Transverse colon (tissue), 4 donors: ENCODE measurements at regions not wholly inside any gene's neighbourhood (a gene's known extent, or its start where the extent isn't known, plus 50 kb on each side); places are given as distances from the start of the nearest gene placed in this dataset.

ENCODE experiments used
- DNase-seq: peaks from one replicate; pipeline ENCODE4 v3.0.0-alpha.2; 2019
- H3K27ac ChIP-seq, 4 donors: fragments of 200-600 bp; sonication (generic); 2 replicates each; pipeline ENCODE4 v1.5.1; 2016 to 2018; ENCODE audit warnings: inconsistent platforms in 4 of 4
- H3K27me3 ChIP-seq: fragments of 200-600 bp; sonication (generic); 2 replicates; pipeline ENCODE4 v1.5.1; 2017; ENCODE audit warnings: inconsistent platforms
- H3K36me3 ChIP-seq, 4 donors: fragments of 200-600 bp; sonication (generic); 2 replicates each; pipeline ENCODE4 v1.5.1; 2017 to 2019; ENCODE audit warnings: inconsistent platforms in 4 of 4
- H3K4me1 ChIP-seq, 4 donors: fragments of 200-600 bp; sonication (generic); 2 replicates each; pipeline ENCODE4 v1.5.1; 2017 to 2020; ENCODE audit warnings: inconsistent platforms in 4 of 4
- H3K4me3 ChIP-seq, 4 donors: fragments of 200-600 bp; sonication (generic); 1 replicate in 1 of 4; 2 replicates in 3 of 4; pipeline versions ENCODE4 v1.5.1 to v1.6.1; 2017 to 2019; ENCODE audit warnings: inconsistent platforms in 4 of 4
- H3K9me3 ChIP-seq, 2 donors: fragments of 200-600 bp; sonication (generic); 2 replicates each; pipeline ENCODE4 v1.5.1; 2017 to 2019; ENCODE audit warnings: inconsistent platforms in 2 of 2
- EP300 ChIP-seq: sonication (generic); formaldehyde crosslinking; IDR thresholded peaks from one replicate; pipeline ENCODE4 v1.6.1; 2017; ENCODE audit warnings: antibody characterized with exemption, low read depth
- POLR2A ChIP-seq: fragments of 450-650 bp; IDR thresholded peaks from one replicate; pipeline ENCODE4 v1.6.1; 2016; ENCODE audit warnings: antibody characterized with exemption, mild to moderate bottlenecking, moderate library complexity
- POLR2AphosphoS5 ChIP-seq, 3 donors: sonication (generic); formaldehyde crosslinking; IDR thresholded peaks; one replicate each; pipeline ENCODE4 v1.6.1; 2016; ENCODE audit warnings: antibody characterized with exemption in 3 of 3
- WGBS, 2 donors: methylation state at CpG; one replicate each; pipeline ENCODE4 v1.1.5; 2018; ENCODE audit warnings: low coverage in 1 of 2; 5-methylcytosine and 5-hydroxymethylcytosine counted together
- in situ Hi-C, 4 donors: fragments of 200-750 bp; cut with MboI; loops; one replicate each; pipeline versions ENCODE4 v1.15.0 to v1.15.1; 2017; ENCODE audit warnings: low sequenced_read_pairs in 3 of 4, low pct_ligation_motif_present in 1 of 4, low pct_unique_long_range_greater_than_20kb in 1 of 4
- intact Hi-C: fragments of 100-400 bp; cut with DNase I; formaldehyde crosslinking; loops from one replicate; pipeline ENCODE4 v1.15.1; 2023; ENCODE audit warnings: low total_unique reads
- TF ChIP-seq, protein P1 (sequence below), 5 experiments: fragments of 200-600 bp in 3 of 5; fragments of 450-650 bp in 2 of 5; sonication (generic) in 3 of 5; IDR thresholded peaks; 1 replicate in 2 of 5; 2 replicates in 3 of 5; pipeline ENCODE4 v1.5.1; 2016 to 2017; ENCODE audit warnings: antibody characterized with exemption in 5 of 5, inconsistent platforms in 3 of 5, mild to moderate bottlenecking in 2 of 5, moderate library complexity in 1 of 5

DNA sequence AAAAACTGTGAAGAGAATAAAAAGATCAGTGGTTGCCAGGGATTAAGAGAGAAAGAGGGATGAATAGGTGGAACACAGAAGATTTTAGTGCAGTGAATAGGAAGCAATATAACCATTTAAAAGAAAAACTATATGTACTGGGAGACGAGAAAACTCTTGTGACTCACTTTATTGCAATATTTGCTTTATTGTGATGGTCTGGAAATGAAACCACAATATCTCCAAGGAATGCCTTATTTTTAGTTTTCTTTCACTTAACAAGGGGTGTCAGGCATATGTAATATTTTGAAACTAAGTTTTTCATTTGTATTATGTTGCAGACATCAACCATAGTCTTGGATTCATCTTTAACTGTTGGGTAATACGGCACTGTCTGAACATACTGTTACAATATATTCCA is 1308.2 kb downstream of the PCDH9 start:
- H3K4me1 ChIP-seq = no peaks in the 10 kb centered on the region
- H3K27ac ChIP-seq = no peak overlapping the region
- H3K9me3 ChIP-seq = no peaks in the 10 kb centered on the region
- intact Hi-C loops = no loop called here
- no peaks in the 10 kb centered on the region for H3K36me3 ChIP-seq
- WGBS, 2 donors = 69 to 79% methylated on average over 2 of the region's 2 CpGs
- H3K27me3 ChIP-seq = no peaks in the 10 kb centered on the region
- H3K4me3 ChIP-seq = no peak overlapping the region
- TF ChIP-seq EP300 = no peak
- no peak for TF ChIP-seq POLR2A
- no peak for TF ChIP-seq POLR2AphosphoS5 (IDR thresholded peaks at IDR 0.05)
- TF ChIP-seq, protein P1, sequence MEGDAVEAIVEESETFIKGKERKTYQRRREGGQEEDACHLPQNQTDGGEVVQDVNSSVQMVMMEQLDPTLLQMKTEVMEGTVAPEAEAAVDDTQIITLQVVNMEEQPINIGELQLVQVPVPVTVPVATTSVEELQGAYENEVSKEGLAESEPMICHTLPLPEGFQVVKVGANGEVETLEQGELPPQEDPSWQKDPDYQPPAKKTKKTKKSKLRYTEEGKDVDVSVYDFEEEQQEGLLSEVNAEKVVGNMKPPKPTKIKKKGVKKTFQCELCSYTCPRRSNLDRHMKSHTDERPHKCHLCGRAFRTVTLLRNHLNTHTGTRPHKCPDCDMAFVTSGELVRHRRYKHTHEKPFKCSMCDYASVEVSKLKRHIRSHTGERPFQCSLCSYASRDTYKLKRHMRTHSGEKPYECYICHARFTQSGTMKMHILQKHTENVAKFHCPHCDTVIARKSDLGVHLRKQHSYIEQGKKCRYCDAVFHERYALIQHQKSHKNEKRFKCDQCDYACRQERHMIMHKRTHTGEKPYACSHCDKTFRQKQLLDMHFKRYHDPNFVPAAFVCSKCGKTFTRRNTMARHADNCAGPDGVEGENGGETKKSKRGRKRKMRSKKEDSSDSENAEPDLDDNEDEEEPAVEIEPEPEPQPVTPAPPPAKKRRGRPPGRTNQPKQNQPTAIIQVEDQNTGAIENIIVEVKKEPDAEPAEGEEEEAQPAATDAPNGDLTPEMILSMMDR (IDR thresholded peaks at IDR 0.05) = no peak
- in situ Hi-C loops = no loop called here
- DNase-seq = no peak

DNA sequence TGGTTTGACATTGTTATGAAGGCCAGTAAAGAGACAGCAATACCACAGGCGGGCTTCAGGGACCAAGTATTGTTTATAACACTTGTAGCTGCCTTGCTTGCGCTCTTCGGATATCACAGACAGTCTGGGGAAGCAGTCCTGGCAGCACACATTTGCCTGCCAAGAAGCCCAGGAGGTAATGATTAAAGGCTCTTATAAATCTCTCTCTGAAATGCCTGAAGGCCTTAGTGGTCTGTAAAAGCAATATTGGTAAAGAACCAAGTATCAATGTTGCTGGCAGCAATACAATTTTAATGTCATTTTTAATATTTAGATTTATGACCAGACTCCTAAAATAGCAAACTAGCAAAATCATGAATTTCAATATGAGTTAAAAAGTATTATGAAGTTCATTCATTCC is 1312.4 kb downstream of the PCDH9 start:
- in situ Hi-C loops = no loop called here
- intact Hi-C loops = no loop called here
- WGBS, 2 donors = 40 to 48% methylated on average over 1 to 3 of the region's 3 CpGs
- H3K27me3 ChIP-seq = no peaks in the 10 kb centered on the region
- no peak overlapping the region for H3K4me3 ChIP-seq
- H3K36me3 ChIP-seq = no peaks in the 10 kb centered on the region
- no peak for DNase-seq
- TF ChIP-seq, protein P1 (IDR thresholded peaks at IDR 0.05) = no peak
- TF ChIP-seq POLR2A = no peak
- TF ChIP-seq POLR2AphosphoS5 (IDR thresholded peaks at IDR 0.05) = no peak
- TF ChIP-seq EP300 = no peak
- no peak overlapping the region for H3K27ac ChIP-seq
- no peaks in the 10 kb centered on the region for H3K4me1 ChIP-seq
- H3K9me3 ChIP-seq = no peaks in the 10 kb centered on the region

DNA sequence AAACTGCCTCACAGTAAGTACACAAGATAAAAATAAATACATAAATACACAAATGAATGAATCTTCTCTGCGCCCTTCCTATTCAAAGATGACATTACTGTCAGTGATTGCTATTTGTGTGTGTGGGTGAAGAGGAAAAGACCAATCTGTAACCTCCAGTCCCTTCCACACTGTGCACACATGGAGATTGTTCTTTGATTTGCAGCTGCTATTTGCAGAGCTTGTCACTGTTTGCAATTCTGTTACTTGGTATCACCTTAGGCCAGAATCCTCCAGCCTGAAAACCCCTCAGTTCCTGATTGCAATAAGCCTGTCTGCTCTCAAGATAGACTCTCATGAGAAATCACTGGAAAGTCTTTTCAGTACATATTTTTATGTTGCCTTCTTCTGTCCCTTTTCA is 1314.9 kb downstream of the PCDH9 start:
- intact Hi-C loops (no loop called here), in situ Hi-C loops (no loop called here)
- H3K27ac ChIP-seq = no peak overlapping the region
- H3K9me3 ChIP-seq = no peaks in the 10 kb centered on the region
- no peak for TF ChIP-seq POLR2A
- TF ChIP-seq, protein P1 (IDR thresholded peaks at IDR 0.05) = no peak
- no peak for TF ChIP-seq POLR2AphosphoS5 (IDR thresholded peaks at IDR 0.05)
- no peak for TF ChIP-seq EP300
- H3K4me1 ChIP-seq = no peaks in the 10 kb centered on the region
- DNase-seq = no peak
- no peaks in the 10 kb centered on the region for H3K27me3 ChIP-seq
- WGBS, 2 donors = 77 to 86% methylated on average over 1 of the region's 1 CpG
- H3K36me3 ChIP-seq = no peaks in the 10 kb centered on the region
- no peak overlapping the region for H3K4me3 ChIP-seq

DNA sequence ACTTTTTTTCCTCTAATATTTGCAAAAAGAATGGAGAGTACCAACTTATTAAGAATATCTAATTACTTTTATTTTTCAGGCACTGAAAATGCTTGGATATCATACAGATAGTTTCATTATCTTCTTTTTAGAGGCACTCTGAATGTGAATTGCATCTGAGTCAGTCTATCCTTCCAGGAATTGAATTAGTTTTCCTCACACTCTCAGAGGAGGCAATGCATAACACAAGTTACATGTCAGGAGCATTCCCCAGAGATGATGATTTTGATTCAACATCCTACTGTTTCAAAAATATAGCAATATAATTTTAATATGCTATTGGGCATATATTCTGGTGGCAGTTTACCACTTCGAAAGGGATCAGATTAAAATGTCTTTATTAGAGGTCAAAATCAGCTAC is 1315.4 kb downstream of the PCDH9 start:
- in situ Hi-C loops (no loop called here), intact Hi-C loops (no loop called here)
- Histone ChIP-seq H3K27ac (no peak overlapping the region), H3K27me3 (no peaks in the 10 kb centered on the region), H3K4me1 (no peaks in the 10 kb centered on the region), H3K9me3 (no peaks in the 10 kb centered on the region), H3K36me3 (no peaks in the 10 kb centered on the region), H3K4me3 (no peak overlapping the region)
- WGBS, 2 donors = 50 to 74% methylated on average over 1 of the region's 1 CpG
- DNase-seq = no peak
- TF ChIP-seq, protein P1 (IDR thresholded peaks at IDR 0.05) = no peak
- TF ChIP-seq POLR2AphosphoS5 (IDR thresholded peaks at IDR 0.05) = no peak
- no peak for TF ChIP-seq EP300
- TF ChIP-seq POLR2A = no peak
